HG03139 (cell line): ENCODE measurements at regions not wholly inside any gene's neighbourhood (a gene's known extent, or its start where the extent isn't known, plus 50 kb on each side); places are given as distances from the start of the nearest gene placed in this dataset.
A peak's percentile ranks its signal among the peaks of the same experiment; 100 is the strongest.

Source experiments
- ATAC-seq: cut with Tn5 transposase; IDR thresholded peaks from one replicate; pipeline ENCODE4 v1.9.1; 2021; ENCODE audit not compliant: unreplicated experiment

DNA sequence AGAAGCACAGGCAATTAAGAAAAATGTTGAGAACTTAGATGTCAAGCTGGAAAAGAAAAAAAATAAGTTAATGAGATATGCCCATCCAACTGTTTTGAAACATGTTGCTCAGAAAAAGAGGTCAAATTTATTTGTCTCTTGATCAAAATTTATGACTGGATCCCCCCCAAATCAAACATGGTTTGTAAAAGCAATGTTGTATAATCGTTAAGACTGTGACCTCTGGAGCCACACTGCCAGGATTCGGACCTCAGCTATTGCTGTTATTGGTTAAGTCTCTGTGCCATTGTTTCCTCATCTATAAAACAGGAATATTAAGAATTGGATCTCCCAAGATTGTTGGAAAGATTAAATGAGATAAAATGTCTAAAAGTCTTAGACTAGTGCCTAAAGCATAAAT lies 51.9 kb upstream of the LRRK2 start:
- no peak for ATAC-seq

DNA sequence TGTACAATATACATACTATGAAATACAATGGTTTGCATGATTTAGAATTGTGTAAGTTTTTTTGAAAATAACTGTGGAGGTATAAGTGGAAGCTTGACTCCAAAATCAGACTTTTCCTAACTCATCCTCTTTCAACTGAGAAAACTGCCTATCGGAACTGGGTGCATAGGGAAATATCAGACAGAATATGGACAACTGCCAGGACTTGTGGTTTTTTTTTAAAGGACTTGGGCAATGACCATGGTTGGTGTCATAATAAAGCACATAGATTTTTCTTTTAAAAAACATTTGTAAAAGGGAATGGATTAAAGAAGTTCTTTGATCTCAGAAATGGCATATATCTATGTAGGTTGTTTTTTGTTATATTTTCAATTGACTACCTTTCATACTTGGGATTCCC lies 53.3 kb upstream of the LRRK2 start:
- ATAC-seq, result no peak

DNA sequence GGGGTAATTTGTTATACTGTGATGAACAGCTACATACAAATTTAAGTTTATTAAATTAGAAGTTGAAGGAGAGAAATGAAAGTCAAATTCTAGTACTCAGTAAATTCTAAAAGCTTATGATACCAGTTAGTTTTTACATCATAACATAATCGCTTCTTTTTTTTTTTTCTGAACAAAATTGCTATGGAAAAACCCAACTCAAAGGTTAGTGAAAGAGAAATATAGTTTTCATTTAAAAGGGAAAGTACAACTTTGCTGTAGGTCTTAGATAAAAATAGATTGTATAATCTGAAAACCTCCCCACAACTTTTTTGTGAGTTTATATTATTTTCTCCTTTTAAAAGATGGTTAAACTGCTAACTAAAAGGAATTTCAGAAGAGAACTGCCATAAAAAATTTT lies 53.7 kb upstream of the LRRK2 start:
- no peak for ATAC-seq

DNA sequence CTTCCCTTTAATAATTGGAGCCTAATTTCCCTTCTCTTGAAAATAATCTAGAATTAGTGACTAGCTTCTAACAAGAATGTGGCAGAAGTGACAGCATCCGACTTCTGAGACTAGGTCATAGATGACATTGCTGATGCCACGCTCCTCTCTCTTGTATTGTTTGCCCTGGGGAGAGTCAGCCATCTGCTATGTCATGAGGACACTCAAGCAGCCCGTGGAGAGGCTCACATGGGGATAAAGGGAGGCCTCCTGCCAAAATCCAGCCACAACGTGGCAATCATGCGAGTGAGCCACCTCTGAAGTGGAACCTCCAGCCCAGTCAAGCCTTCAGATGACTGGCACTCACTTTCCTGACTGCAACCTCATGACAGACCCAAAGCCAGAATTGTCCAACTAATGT lies 54.2 kb upstream of the LRRK2 start:
- no peak for ATAC-seq

DNA sequence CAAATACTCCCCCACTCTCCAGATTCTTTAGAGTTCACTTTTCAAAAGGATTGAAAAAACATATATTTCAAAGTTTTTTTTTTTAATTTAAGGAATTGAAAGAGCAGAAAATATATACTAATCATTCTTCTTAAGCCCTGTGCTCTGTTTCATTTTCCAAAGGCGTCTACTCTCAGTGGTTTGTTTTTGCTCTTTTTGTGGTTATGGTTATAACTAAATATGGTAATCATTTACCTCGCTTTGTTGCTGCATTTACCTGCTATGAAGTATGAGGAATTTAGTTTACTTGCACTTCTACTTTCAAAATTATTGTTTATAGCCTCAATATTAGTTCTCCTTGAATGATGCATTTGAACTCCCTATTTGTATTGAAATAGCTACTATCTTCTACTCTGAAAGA lies 55.9 kb upstream of the LRRK2 start:
- peak; percentile 93 for ATAC-seq

DNA sequence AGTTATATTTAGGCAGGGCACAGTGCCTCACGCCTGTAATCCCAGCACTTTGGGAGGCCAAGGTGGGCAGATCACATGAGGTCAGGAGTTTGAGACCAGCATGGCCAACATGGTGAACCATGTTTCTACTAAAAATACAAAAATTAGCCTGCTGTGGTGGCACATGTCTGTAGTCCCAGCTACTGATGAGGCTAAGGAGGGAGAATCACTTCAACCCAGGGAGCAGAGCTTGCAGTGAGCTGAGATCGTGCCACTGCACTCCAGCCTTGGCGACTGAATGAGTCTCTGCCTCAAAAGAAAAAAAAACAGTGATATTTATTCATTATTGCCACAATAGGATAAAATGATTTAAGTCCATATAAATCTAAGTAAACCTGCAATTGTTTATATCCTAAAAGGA lies 56.4 kb upstream of the LRRK2 start:
- peak; percentile 22 for ATAC-seq

DNA sequence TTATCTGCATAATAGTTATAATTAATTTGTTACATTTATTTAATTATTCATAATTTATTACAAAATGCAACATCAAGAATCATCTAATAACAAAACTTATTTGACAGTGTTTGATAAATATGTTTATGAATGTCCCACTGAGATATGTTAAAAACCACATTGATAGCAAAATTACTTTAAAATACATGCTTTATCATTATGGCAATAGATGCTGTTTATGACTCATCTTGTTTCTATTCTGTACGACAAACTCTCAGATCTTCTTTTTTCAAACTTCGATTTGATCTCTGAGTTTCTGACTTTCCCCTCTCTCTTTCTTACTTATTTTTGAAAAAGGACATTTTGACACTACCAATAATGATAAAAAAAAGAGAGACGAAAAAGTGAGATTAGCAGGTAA lies 56.8 kb upstream of the LRRK2 start:
- peak; percentile 41 for ATAC-seq

DNA sequence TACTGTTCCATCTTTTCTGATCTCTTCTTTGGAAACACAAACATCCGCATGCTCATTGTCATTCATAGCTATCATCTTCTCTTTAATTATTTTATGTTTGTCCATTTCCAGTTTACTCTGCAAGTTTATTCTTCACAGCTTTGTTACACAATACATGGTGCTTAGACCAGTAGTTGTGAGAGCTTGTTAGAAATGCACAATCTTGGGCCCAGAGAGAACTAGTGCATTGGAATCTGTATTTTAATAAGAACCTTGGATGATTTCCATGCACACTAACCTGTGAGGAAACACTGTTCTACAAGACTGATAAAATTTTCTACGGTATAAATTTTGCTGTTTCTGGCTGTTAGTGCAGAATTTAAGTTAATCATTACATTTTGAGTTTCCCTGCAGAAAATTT lies 59.3 kb upstream of the SLC2A13 start:
- ATAC-seq, result no peak

DNA sequence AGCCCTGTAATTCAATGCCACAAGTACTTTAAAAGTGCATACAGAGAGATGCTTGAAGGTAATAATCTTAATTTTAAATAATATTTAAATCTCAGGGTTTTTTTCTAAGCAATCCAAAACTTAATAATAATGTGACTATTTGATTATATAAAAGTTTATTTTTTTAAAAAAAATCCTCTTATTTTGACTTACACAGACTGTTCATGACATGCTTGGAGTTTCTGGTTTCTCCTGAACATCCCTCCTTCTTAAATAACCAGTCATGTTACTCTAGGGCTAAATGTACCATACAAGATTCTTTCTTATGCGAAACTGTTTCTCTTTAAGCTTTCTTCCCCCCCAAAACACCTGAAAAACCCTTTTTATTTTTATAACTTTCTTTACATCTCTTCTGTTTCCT lies 58.2 kb upstream of the SLC2A13 start:
- no peak for ATAC-seq

DNA sequence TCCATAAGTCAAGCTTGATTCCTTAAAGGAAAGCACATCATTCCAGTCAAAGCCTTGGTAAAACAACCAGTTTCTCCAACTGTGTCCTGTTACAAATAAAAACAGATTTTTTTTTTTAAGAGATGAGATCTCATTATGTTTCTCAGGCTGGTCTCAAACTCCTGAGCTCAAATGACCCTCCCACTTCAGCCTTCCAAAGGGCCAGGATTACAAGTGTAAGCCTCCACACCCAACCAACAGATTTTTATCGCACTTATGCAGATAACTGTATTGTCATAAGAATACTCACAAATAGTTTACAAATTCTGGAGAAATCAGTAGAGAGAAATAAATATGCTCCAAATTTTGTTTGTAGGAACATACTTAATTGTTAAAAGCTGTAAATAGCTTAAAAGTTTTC lies 56.2 kb upstream of the SLC2A13 start:
- ATAC-seq, result no peak

DNA sequence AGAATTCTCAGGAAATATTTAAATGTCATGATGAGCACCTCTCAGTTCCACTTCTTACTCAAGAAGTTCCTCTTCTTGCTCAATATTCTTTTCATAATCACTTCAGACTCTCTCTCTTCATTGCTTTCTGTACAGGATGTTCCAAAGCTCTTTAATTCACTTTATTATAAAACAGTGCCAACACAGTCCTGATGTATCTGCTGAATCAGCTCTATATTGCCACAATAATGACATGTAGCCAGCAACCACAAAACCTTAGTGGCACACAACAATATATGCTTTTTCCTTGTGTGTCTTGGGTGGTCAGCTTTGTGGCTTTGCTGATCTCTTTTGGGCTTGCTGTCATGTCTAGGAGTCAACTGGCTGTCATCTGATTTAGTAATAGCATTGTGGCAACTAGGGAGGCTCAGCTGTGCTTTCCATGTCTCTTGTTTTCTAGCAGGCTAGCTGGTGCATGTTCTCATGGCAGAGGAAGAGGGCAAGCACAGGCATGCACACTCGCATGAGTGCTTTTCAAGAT lies 52.8 kb upstream of the SLC2A13 start:
- peak; percentile 59 for ATAC-seq

DNA sequence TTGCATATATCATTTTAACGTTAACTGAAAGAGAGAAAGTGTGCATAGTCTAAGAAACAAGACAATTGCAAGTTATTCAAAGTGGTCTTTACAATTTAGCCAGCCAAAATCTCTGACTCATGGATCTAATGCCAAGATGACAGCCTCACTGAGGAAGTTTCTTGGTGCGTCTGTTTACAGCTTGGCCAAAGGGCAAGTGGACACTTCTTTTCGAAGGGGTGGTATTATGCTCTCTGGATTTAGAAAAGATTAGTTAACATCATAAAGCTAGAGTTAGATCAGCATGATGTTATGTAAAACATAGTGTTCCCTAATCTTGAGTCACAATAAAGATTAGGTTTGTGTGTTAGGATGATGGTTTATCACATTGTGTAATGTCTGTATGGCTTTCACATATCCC lies 51.5 kb upstream of the SLC2A13 start:
- ATAC-seq, result no peak

DNA sequence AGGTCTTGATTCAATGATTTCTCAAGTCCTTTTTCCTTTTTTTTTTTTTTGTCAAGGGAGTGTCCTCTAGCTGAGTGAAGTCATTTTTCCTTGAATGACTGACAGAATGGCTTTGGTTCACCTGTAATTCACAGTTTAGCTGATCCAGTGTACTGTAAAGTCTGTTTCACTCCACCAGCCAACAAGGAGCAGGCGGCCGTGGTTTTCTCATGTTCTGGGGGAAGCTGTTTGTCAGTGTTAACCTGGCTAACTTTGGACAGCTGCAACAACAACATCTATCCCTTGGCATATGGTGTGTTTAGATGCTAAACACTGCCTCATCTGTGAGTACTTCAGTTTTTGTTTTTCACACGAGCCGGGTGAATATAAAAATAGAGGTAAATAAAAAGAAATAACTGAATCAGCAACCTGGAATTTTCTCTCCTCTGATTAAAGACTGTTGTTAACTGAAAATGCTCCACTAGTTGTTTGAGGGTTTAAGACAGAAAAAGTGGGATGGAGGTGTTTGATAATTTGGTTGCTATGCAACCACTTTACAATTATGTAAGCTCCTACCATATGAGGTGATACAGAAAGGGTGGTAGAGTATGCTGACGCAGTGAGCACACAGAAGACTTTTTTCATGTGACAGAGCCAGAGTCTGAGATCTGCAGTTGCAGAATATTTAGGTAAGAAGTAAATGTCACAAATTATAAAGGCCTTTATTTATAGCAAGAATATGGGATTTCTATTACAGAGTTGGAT lies 50.3 kb upstream of the SLC2A13 start:
- no peak for ATAC-seq
